Esophagus squamous epithelium (tissue), 5 donors: ENCODE measurements at regions not wholly inside any gene's neighbourhood (a gene's known extent, or its start where the extent isn't known, plus 50 kb on each side); places are given as distances from the start of the nearest gene placed in this dataset.

Source experiments
- DNase-seq: peaks from one replicate; lab custom pipeline; 2025; lab: John Stamatoyannopoulos, UW
- H3K27ac ChIP-seq, 4 donors: fragments of 200-600 bp; sonication (generic); one replicate each; pipeline ENCODE4 v1.5.1; 2016 to 2019; ENCODE audit warnings: mild to moderate bottlenecking in 1 of 4
- H3K27me3 ChIP-seq, 4 donors: fragments of 200-600 bp; sonication (generic); 1 replicate in 3 of 4; 2 replicates in 1 of 4; pipeline versions ENCODE4 v1.5.1 to v1.6.0; 2017 to 2021; ENCODE audit warnings: antibody characterized with exemption in 1 of 4
- H3K36me3 ChIP-seq, 3 donors: fragments of 200-600 bp; sonication (generic); one replicate each; pipeline ENCODE4 v1.5.1; 2016 to 2019
- H3K4me1 ChIP-seq, 3 donors: fragments of 200-600 bp; sonication (generic); one replicate each; pipeline ENCODE4 v1.5.1; 2017 to 2019
- H3K4me3 ChIP-seq, 4 donors: fragments of 200-600 bp; sonication (generic); 1 replicate in 3 of 4; 2 replicates in 1 of 4; pipeline ENCODE4 v1.5.1; 2016 to 2019; ENCODE audit warnings: mild to moderate bottlenecking in 2 of 4, moderate library complexity in 1 of 4
- H3K9me3 ChIP-seq, 3 donors: fragments of 200-600 bp; sonication (generic); one replicate each; pipeline ENCODE4 v1.5.1; 2016 to 2019
- CTCF ChIP-seq, 6 experiments: fragments of 450-650 bp in 4 of 6; fragments of 200-600 bp in 2 of 6; sonication (generic) in 2 of 6; IDR thresholded peaks; one replicate each; pipeline ENCODE4 v1.5.1; 2016 to 2019; ENCODE audit warnings: antibody characterized with exemption in 6 of 6, mild to moderate bottlenecking in 4 of 6, moderate library complexity in 4 of 6
- POLR2A ChIP-seq, 4 donors: fragments of 450-650 bp; IDR thresholded peaks; one replicate each; pipeline ENCODE4 v1.6.1; 2017; ENCODE audit warnings: antibody characterized with exemption in 4 of 4, mild to moderate bottlenecking in 4 of 4, moderate library complexity in 3 of 4
- WGBS, 2 donors: methylation state at CpG; one replicate each; pipeline ENCODE4 v1.1.5; 2018; 5-methylcytosine and 5-hydroxymethylcytosine counted together
- intact Hi-C: fragments of 100-400 bp; cut with DNase I; formaldehyde crosslinking; loops from one replicate; pipeline ENCODE4 v1.15.0; 2022
- donor health status: DM: yes; HTN: yes; CAD: no.

DNA sequence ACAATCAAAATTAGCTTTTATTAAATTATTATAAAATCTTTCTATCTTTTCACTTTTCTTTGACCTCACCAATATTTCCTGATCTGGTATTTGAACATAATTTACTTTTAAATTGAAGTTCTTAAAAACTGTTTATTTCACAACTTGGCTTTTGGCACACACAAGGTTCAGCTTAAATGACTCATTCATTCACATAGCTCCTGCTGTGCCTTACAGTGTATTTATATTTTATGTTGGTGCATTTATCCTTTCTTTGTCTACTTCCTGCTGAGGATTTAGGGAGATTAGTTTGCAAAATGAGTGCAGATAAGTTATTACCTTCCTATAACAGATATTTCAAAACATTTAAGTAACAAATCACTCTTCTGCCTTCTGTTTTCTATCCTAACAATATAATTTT, 430.6 kb downstream of the DTHD1 start:
- peaks cover 0 to 7% (median 0%) of the 10 kb centered on the region in 3 donors for H3K4me1 ChIP-seq
- intact Hi-C loops = no loop called here
- peaks cover 0 to 3% (median 0%) of the 10 kb centered on the region in 4 donors for H3K27me3 ChIP-seq
- H3K9me3 ChIP-seq = no peaks in the 10 kb centered on the region
- no peaks in the 10 kb centered on the region for H3K36me3 ChIP-seq
- TF ChIP-seq CTCF (IDR thresholded peaks at IDR 0.05) (no peak), POLR2A (IDR thresholded peaks at IDR 0.05) (no peak)
- no peak overlapping the region for H3K27ac ChIP-seq
- no peak overlapping the region for H3K4me3 ChIP-seq
- DNase-seq = no peak

DNA sequence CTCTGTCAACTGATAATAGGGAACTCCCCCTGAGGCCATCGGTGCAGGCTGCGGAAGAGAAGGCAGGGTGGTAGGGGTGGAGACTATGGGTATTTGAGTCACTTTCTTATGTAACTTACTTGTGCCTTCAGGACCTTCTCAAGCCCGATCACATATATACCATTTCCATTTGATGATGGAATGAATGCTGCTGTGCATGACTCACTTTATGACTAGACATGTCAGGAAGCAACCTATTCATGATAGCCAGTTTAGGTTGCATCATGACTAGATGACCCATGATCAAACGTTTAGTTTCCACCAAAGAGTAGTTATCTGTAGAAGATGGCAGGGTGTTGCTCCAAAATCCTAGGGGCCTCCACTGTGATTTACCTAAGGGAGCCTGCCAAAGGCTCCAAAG, 435.5 kb downstream of the DTHD1 start:
- intact Hi-C loops = no loop called here
- Histone ChIP-seq H3K27me3 (peaks cover 0 to 4% (median 0%) of the 10 kb centered on the region in 4 donors), H3K4me3 (no peak overlapping the region), H3K9me3 (no peaks in the 10 kb centered on the region), H3K27ac (no peak overlapping the region), H3K4me1 (peaks cover 0 to 7% (median 0%) of the 10 kb centered on the region in 3 donors), H3K36me3 (no peaks in the 10 kb centered on the region)
- DNase-seq = no peak
- TF ChIP-seq POLR2A (IDR thresholded peaks at IDR 0.05) (no peak), CTCF (IDR thresholded peaks at IDR 0.05) (no peak)
- WGBS, 2 donors = 33 to 37% methylated on average over 4 of the region's 4 CpGs

DNA sequence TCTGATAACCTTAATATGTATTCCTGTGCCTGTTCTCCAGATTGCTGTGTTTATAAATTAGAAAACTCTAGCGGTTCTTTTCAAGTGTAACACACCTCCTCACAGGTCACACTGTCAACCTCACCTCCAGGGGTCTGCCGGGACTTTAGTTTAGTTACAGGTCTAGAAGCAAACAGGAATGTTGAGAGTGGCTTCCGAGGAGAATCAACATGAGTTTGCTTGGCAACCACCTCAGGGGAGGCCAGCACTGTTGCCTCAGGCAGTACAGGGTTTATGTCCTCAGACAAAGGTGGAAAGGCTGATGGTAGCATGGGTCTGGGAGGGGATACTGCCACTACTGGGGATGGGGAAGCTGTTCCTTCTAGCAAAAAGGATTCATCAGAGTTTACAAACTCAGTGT, 438.0 kb downstream of the DTHD1 start:
- no peak for DNase-seq
- no peak overlapping the region for H3K27ac ChIP-seq

DNA sequence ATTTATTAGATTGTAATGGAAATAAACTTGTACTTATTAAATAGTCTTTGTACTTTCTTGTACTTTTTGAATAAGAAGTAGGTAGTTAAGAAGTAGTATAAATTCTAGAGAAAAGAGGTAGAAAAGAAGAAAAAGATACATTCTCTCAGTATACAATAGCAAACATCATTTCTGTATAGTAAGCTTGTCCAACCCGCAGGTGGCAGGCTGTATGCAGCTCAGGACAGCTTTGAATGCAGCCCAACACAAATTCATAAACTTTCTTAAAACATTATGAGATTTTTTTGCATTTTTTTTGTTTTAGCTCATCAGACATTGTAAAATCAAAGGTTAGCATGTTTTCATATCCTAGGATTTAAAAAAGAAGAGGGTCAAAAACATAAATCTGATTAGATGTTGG, 441.6 kb downstream of the DTHD1 start:
- TF ChIP-seq POLR2A (IDR thresholded peaks at IDR 0.05) (no peak), CTCF (IDR thresholded peaks at IDR 0.05) (no peak)
- 69 to 90% methylated on average over 1 of the region's 1 CpG for WGBS, 2 donors
- Histone ChIP-seq H3K27ac (no peak overlapping the region), H3K4me1 (no peaks in the 10 kb centered on the region), H3K9me3 (no peaks in the 10 kb centered on the region), H3K36me3 (no peaks in the 10 kb centered on the region), H3K4me3 (no peak overlapping the region), H3K27me3 (peaks cover 0 to 4% (median 0%) of the 10 kb centered on the region in 4 donors)
- intact Hi-C loops = no loop called here
- no peak for DNase-seq

More for the DNA sequence above, 438.0 kb downstream of the DTHD1 start:
- no peaks in the 10 kb centered on the region for H3K4me1 ChIP-seq
- H3K9me3 ChIP-seq = no peaks in the 10 kb centered on the region
- intact Hi-C loops = no loop called here
- peaks cover 0 to 4% (median 0%) of the 10 kb centered on the region in 4 donors for H3K27me3 ChIP-seq
- no peaks in the 10 kb centered on the region for H3K36me3 ChIP-seq
- TF ChIP-seq POLR2A (IDR thresholded peaks at IDR 0.05) (no peak), CTCF (IDR thresholded peaks at IDR 0.05) (no peak)
- H3K4me3 ChIP-seq = no peak overlapping the region
- 65 to 67% methylated on average over 3 of the region's 3 CpGs for WGBS, 2 donors

DNA sequence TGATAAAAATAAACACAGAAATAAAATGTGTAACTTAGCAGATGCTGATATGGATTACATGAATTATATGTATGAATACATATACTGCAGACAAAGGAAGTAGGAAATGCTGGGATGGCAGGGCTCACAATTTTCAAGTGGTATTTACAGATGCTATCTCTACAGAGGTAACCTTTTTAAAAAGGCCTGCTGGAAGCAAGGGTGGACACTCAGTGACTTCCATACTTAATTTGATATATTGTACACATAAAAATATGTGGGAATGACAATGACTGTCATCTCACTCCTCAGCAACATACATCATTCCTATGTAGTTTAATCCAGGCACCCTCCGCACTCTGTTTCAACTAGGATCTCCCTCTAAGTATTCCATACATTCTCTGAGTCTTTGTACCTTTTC, 452.9 kb downstream of the DTHD1 start:
- intact Hi-C loops = no loop called here
- no peaks in the 10 kb centered on the region for H3K36me3 ChIP-seq
- no peak overlapping the region for H3K27ac ChIP-seq
- no peaks in the 10 kb centered on the region for H3K9me3 ChIP-seq
- no peak overlapping the region for H3K4me3 ChIP-seq
- no peaks in the 10 kb centered on the region for H3K4me1 ChIP-seq
- TF ChIP-seq CTCF (IDR thresholded peaks at IDR 0.05) = no peak
- no peak for TF ChIP-seq POLR2A (IDR thresholded peaks at IDR 0.05)
- DNase-seq = no peak
- no peaks in the 10 kb centered on the region for H3K27me3 ChIP-seq
- 94 to 95% methylated on average over 1 of the region's 1 CpG for WGBS, 2 donors
